ENCODE measurements at regions not wholly inside any gene's neighbourhood (a gene's known extent, or its start where the extent isn't known, plus 50 kb on each side); places are given as distances from the start of the nearest gene placed in this dataset.

- no peak for TF ChIP-seq POLR2A (IDR thresholded peaks at IDR 0.05; ENCODE audit: low read depth)
- TF ChIP-seq EP300 (IDR thresholded peaks at IDR 0.05): no peak
These were observed 131.6 kb downstream of the CBLL2 start for GRCh38 chrX:22404297-22404696.

Measured in esophagus muscularis mucosa (tissue), 2 donors.